ENCODE measurements at regions not wholly inside any gene's neighbourhood (a gene's known extent, or its start where the extent isn't known, plus 50 kb on each side); places are given as distances from the start of the nearest gene placed in this dataset.
"Not testable (repeated sequence)": the region's sequence is repeated elsewhere in the genome, so short reads cannot be mapped to it uniquely, and the experiment has no call there.

DNA sequence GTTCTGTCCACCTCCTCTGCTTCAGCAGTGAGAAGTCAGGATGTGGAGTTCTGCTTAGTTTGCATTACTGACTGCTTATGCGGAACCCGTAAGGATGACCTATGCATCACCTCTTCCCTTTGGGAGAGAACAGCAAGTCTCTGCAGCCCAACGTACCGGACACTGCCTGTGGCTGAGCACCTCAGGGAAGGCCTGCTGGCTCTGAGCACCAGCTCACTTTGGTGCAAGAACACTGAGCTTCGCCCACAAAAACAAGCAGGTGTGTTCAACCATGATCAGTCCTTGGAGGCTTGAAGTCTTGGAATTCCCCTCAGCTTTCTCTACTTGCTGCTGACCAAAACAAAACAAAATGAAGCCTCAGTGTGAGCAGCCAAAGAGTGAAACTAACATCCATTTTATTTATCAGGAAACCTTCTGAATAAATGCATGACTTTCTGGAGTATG, 52.7 kb upstream of the NCK2 start:
- DNase-seq = no peak

DNA sequence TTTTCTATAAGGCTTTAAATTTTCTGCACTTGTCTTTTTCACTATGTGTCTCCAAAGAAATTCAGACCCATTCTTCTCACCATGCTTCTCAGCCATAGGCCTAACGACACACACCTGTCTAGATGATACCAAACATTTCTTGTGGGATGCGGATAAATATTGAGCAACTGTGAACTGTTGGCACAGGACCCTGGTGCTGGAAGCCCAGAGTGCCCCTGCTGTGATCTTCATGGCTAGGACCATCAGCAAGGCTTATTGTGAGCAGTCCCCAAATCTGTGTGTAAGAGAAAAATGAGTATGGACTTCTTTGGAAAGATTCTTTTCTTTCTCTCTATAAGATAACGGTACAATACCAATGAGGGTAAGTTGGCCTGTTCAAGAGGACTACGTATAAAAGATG, 54.1 kb upstream of the NCK2 start:
- DNase-seq = no peak

DNA sequence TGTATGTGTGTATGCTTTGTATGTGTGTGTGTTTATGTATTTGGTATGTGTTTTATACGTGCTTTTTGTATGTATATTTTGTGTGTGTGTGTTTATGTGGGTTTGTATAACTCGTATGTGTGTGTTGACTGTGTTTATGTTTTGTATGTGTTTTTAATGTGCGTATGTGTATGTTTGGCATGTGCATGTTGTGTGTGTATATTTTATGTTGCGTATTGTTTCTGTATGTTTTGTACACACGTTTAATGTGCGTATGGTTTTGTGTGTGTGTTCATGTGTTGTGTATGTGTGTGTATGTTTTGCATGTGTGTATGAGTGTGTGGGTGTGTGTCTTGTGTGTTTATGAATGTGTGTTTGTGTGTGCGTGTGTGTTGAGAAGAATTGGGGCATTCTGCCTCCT, 55.2 kb upstream of the NCK2 start:
- DNase-seq = no peak

DNA sequence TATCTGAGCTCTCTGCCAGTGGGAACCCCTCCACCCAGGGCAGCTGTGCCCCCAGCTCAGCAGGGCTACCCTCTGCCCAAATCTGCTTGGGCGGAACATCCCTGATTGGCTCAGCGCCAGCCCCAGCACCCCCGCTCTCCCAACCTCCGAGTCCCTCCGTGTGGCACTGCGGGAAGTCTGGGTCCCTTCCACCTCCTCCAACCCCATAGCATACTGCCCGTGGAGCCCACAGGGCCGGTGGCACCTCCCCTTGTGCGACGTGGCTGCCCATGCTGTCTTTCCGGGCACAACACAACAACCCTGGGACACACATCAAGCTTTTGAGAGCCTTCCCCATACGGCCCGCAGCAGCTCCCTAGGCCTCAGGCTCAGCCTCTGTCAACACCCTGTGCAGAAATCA, 55.8 kb upstream of the NCK2 start:
- no peak for DNase-seq

DNA sequence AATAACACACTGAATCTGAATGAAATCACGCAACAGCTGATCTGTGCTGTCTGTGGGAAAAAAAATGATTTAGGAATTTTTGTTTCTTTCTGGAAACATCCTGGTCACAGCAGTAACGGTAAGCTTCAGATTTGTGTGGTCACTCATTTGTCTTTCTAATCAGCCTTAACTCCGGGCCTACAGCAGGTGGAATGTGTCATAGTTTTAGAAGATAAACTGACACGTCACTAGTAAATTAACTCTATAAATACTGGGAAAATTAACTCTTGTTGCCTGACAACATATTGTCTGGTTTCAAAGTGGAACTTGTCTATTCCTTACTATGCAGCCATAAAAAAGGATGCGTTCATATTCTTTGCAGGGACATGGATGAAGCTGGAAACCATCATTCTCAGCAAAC, 58.1 kb upstream of the NCK2 start:
- no peak for DNase-seq

DNA sequence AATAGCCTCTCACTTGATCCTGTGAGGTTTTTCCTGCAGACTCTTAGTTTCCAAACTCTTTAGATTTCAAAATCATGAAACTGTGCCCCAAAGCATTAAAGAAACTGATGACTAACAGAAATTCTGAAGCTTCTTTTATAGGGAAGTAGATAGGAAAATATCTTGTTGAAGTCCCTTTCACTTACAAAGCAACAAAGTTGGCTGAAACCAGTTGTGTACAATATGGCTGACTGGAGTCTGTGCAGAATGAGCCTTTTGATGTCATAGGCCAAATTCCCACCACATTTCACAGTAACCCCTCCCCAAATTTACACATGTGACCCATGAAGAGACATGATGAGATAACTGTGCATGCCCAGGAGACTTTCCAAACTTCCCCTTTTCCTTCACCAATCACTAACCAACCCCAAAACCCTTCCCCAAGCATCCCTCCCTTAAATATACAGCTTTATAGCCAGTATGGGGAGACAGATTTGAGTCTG, 61.7 kb upstream of the NCK2 start:
- DNase-seq = no peak

DNA sequence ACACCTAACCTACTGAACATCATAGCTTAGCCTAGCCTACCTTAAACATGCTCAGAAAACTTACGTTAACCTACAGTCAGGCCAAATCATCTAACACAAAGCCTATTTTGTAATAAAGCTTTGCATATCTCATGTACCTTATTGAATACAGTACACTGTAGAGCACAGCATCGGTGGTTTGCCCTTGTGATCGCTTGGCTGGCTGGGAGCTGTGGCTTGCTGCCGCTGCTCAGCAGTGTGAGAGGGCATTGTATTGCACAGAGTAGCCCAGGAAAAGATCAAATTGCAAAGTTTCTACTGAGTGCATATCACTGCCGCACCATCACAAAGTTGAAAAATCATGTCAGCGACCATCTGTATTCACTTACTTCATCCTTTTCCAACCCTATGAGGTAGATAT, 62.3 kb upstream of the NCK2 start:
- DNase-seq = no peak

DNA sequence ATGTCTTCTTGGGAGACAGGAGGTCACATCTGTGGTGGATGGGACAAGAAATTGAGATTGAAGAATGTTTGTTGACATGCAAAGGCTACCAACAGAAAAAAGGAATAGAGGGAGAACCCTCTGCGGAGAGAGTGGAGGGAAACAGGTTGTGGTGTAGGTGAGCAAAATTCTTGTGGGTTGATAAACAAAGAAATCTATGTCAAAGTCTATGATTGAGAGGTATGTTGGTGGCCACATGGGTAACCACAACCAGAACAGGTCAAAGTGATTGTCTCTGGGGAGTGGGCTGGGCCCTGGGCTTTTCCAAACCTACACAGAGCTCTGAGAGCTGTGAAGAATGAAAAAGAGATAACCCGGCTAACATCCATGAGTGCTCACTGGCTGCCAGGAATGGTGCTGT, 62.8 kb upstream of the NCK2 start:
- no peak for DNase-seq

DNA sequence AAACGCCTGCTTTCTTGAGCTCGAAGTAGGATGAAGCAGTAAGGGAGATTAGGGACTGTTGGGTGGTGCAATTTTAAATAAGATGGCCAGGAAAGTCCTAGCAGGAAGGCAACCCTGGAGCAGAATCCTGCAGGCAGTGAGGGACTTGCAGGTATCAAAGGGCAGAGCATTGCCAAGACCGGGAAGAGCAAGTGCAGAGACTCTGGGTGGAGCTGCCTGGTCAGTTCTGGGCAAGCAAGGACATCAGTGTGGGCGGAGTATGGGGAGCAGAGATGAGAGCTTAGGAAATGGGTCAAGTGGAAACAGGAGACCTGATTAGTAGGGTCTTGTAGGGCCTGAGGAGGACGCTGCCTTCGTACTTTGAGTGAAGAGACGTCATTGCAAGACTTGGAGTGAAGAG, 64.4 kb upstream of the NCK2 start:
- no peak for DNase-seq

DNA sequence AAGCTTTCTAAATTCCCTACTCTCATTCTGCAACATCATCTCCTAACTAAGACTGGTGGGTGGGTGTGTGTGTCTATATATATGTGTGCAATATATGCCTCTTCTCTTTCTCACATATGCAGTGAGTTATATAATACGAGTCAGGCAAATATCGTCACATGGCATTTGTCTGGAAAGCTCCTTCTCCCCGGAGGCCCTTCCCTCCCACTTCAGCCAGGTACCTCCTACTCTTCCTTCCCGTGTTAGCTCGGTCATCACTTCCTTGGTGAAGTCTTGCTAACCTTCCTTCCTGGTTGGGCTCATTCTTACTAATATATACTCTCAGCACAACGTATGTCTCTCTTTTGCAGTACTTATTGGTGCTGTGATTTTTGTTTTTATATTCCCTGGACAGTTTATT, 66.4 kb upstream of the NCK2 start:
- DNase-seq = no peak

DNA sequence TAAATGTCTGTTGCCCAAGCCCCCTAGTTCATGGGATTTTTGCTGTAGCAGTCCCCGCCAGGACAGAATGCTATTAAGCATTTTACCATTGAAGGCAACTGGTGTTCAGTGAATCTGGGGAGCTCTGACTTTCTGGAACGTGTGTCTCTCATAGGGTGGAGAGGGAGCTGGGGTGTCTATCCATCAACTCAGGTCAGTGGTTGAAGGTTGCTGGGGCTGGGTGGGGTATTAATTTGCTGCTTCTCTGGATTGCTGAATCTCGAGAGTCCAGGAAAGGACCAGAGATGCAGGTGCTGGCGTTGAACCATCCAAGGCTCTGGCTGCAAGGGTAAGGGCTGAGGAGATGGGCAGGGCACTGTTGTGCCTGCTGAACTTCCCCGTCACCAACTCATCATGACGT, 66.8 kb upstream of the NCK2 start:
- DNase-seq = no peak

DNA sequence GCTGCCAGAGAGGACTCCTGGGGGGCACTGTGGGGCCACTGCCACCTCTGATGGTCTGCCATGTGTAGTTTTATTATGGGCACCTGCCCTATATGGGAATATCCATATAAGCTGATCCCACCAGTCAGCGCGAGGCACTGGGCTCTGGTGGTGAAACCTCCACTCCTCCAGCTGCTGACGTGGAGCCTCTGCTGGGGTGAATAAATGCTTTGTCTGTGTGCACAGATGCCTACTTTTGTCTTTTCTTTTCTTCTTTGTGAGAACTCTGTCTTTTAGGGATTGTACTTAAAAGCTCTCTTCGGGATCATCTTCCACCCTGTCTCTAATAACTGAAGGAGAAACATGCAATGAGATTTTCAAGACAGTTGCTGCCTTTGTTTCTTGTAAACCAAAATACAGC, 68.9 kb upstream of the NCK2 start:
- DNase-seq = no peak

DNA sequence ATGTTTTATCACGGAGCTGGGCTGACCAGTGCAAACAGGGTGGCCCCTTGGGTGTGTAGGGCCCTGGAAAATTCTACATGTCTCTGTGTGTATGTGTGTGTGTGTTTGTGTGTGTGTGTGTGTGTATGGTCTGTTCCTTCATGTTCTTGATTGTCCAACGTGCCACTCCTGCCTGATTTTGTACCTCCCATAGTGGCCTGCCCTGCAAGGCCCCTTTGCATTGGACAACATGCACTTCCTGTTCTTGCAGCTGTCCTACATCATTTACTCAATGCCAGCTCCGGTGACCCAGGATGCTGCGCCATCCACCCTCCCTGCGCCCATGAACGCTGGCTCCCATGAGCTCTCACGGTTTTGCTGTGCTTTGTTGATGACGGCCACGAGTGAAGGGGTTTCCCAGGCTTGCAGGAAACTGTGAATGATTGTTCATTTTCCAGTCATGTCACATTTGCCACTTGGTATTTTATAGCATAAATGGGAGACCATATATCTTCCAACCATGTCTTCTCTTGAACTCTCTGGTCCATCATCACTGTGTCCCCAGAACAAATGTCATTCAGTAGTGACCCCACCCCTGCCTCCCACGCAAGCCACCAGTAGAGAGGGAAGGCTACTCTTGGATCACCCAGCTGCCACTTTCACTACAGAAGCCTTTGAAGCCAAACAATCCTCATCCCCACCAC, 69.7 kb upstream of the NCK2 start:
- no peak for DNase-seq

DNA sequence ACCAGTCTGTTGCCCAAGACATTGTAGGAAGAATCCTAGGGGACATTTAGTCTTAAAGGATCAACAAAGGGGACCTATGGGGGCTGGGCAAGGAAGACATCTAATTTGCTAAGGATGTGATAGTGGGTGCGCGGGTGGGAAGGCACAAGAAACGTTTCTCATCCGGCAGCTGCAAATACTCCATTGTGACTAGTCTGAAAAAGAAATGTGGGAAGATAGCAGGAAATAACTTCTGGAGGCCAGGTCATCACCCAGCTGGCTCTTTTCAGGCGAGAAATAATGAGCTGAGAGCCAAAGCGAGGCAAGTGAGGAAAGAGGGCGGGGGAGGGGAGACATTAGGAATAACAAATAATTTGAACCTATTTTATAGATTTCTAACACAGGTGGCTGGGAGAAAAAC, 70.3 kb upstream of the NCK2 start:
- DNase-seq = no peak

DNA sequence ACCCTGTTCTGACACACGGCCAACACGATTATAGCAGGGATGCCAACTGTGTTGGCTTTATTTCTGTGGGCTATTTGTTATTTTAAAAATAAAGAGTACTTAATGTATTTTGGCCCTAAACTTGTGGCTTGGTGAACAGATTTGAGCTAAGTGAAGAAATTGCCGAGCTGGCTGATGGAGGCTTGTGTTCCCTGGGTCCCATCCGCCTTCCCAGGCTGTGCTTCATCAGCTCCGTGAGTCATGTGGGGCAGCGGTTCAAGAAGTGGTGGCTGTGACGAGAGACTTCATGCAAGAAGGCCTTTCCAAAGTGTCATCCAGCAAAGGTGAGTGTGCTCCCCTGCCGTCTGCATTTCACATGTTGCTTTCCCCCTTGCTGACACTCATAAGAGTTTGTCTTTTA, 73.6 kb upstream of the NCK2 start:
- DNase-seq = no peak

DNA sequence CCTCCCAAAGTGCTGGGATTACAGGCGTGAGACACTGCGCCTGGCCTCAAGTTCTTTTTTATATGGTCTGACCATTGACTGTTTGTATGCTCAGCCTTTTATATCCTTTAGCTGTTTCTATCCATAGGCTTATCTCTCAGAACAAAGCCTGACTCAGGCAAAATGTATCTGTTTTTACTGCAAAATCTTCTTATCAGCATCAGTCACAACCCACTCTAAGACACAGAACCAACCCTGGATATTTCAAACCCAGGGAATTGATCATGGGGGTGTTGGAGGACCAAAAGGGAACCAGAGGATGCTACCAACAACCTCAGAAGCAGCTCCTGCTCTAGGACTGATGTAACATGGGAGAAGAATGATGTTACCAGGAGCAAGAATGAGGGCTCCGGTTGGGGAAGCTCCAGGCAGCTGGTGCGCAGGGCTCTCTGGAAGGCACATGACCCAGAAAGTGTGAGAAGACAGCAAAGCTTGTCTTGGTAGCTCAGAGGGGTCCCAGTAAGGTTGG, 75.3 kb upstream of the NCK2 start:
- DNase-seq = no peak

DNA sequence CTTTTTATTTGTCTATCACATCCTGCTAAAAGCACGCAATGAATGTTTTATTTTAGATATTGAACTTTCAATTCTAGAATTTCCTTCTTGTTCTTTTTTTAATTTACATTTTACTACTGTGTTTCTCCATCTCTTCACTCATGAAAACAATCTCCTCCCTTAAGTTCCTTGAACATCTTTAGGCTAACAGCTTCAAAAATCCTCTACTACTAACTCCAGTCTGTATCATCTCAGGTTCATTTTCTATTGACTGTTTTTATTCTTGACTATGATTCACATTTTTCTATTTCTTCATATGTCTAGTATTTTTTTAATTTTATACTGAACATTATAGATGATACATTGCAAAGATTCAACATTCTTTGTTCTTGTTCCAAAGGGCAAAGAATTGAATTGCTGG, 79.2 kb upstream of the NCK2 start:
- DNase-seq = no peak

DNA sequence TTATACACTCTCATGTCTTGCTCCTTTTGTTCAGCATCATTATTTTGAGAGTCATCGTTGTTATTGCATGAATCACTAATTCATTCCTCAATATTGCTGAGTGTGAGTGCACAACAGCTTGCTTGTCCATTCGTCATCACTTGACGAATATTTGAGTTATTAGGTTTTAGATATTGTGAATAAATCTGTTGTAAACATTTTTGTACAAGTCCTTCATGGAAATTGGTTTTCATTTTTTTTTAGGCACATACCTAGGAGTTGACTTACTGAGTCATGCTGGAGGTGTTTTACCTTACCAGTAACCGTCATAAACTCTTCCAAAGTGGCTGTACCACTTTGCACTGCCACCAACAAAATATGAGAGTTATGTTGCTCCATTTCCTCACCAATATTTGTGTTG, 84.2 kb upstream of the NCK2 start:
- DNase-seq = no peak

DNA sequence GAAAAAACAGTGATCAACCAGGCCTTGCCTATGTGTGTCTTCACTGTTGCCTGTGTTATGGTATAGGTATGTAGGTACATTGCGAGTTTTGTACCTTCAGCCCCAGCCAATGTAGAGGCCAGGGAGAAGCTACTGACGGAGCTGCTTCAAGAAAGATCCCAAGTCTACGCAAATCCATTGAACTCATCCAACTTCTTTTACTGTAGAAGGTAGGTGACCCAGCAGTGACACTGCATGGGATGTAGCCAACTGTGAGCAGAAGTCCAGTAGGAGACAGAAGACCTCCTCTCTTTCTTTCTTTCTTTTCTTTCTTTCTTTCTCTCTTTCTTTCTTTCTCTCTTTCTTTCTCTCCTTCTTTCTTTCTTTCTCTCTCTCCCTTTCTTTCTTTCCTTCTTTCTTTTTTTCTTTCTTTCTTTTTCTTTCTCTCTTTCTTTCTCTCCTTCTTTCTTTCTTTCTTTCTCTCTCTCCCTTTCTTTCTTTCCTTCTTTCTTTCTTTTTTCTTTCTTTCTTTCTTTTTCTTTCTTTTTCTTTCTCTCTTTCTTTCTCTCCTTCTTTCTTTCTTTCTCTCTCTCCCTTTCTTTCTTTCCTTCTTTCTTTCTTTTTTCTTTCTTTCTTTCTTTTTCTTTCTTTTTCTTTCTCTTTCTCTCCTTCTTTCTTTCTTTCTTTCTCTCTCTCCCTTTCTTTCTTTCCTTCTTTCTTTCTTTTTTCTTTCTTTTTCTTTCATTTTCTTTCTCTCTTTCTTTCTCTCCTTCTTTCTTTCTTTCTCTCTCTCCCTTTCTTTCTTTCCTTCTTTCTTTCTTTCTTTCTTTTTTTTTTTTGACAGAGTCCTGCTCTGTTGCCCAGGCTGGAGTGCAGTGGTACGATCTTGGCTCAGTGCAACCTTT, 88.7 kb upstream of the NCK2 start:
- not testable (repeated sequence) for DNase-seq

DNA sequence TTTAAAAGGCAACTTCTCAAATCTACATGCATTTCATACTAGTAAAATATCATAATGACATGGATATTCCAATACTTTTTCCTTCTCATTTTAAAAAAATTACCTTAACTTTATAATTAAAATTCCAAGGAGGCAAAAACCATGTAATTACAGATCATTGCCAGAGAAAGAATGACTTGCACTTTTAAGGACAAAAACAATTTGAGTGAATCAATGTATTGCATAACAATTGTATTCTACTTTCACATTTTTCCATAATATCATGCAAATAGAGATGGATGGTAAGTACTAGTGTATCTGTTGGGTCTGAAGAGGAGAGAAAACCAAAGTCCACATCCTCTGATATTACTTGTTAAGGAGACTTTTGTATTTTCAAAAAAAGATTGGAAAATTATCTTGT, 89.5 kb upstream of the NCK2 start:
- no peak for DNase-seq

DNA sequence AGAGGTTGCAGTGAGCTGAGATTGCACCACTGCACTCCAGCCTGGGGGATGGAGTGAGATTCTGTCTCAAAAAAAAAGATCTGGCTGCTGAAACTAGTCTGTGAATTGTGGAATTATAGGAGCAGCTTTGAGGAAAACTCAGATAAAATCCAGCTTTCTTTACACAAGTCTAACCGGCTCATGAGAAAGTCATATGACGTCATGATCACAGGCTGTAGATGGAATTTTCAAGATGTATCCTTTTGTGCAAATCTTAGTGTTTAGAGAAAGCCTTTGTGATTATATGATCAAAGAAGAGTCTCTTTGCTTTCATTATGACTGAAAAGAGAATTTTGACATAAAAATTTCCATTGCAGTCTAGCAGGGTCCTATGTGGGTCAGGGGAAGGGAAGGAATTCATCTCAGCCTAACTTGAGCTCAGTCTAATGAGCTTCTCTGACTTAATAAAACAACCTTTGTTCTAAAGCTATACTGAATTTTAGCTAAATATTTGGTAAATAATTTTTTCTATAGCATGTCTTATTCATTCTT, 90.2 kb upstream of the NCK2 start:
- no peak for DNase-seq

DNA sequence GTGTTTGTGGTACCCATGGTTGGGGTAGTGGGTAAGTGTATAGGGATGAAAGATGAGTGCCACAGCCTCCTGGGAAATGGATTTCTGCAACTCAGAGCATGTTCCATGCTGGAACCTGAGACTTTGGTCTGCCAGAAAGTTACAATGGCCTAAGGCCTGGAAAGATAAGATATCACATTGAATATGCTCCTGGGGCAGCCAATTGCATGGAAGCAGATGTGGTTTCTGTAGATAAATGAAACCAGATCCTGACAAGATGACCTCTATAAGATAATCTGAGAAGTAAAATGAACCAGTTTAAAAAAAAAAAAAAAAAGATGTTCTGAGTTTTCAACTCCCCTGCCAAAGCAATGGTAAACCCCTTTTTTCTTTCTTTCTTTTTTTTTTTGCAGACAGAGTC, 91.4 kb upstream of the NCK2 start:
- no peak for DNase-seq

DNA sequence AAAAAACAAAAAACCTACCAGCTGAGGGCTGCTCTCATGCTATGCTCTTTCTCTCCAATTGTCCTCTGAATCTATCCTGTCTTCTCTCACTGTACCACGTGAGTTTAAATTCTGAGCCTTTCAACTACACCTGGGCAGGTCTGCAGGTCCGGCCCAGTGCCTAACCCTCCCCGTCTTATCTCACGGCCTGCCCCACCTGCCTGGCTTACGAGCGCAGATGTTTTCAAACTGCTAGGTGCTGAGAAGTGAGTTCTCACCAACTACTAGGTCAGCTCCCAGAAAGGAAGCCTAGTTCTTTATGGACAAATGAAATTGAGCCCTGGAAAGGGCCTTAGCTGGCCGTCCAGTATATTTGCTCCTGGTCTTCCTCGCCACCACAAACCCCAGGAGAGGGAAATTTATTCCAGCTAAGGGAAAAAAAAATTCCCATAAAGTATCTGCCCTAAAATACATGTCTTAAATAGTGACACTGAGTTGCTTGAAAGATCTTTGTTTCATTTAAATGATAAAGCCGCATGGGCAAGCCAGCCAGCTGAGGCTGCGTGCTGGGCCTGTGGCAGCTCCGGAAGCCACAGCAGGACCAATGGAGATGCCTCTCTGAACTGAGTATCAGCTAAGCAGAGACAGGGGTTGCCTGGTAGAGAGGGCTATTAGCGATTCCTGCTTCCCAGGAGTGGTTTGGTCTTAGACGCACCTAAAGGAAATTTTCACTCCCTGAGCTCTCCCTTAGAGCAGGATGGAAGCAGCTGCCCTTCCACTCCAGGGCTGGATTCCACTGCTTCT, 92.5 kb upstream of the NCK2 start:
- no peak for DNase-seq

Measured in 8988T (cell line).